BJ (cell line): ENCODE measurements at regions not wholly inside any gene's neighbourhood (a gene's known extent, or its start where the extent isn't known, plus 50 kb on each side); places are given as distances from the start of the nearest gene placed in this dataset.

Experiments used
- CTCF ChIA-PET: fragments of 350-600 bp; formaldehyde crosslinking; extraction: SDS; loops from one replicate; lab custom pipeline; 2021; ENCODE audit warnings: antibody characterized with exemption, inconsistent platforms; lab: Yijun Ruan, JAX
- POLR2A ChIA-PET: fragments of 300-600 bp; sonication (Branson Sonifier 250); formaldehyde crosslinking; extraction: SDS; loops from one replicate; lab custom pipeline; 2021; ENCODE audit warnings: antibody characterized with exemption; lab: Charles Lee
- DNase-seq: peaks from one replicate; pipeline ENCODE4 v3.0.0-alpha.2; 2011; ENCODE audit warnings: low read depth
- H3K27me3 ChIP-seq: 2 replicates; pipeline ENCODE4 v1.6.0; 2011; ENCODE audit warnings: low read length; ENCODE audit not compliant: control insufficient read depth, insufficient read depth
- H3K36me3 ChIP-seq: 2 replicates; pipeline ENCODE4 v1.5.1; 2011; ENCODE audit warnings: low read length; ENCODE audit not compliant: control insufficient read depth, insufficient read depth
- H3K4me3 ChIP-seq: 2 replicates; pipeline ENCODE4 v1.5.1; 2011; ENCODE audit warnings: low read depth, mild to moderate bottlenecking, control low read depth, low read length
- CTCF ChIP-seq: IDR thresholded peaks from 2 replicates; pipeline ENCODE4 v1.5.1; 2011; ENCODE audit warnings: low read depth, mild to moderate bottlenecking, control low read depth, inconsistent platforms, low read length, moderate library complexity; ENCODE audit not compliant: insufficient read depth

- DNase-seq: no peak
- H3K36me3 ChIP-seq: no peaks in the 10 kb centered on the region
- H3K4me3 ChIP-seq: no peak overlapping the region
- CTCF ChIA-PET: interaction anchor here (1.4 kb wide), 1 partner anchor 28 kb away, joined by 3 read pairs; no protein-coding TSS in a partner anchor
- peaks cover 5% of the 10 kb centered on the region; the same call in 1 of the 2 replicates for H3K27me3 ChIP-seq
- no peak for TF ChIP-seq CTCF
- POLR2A ChIA-PET: no interaction called here
These were observed 214.1 kb upstream of the TLE3 start for GRCh38 chr15:70311821-70312220.

GRCh38 chr15:70309716-70310115 is 212.0 kb upstream of the TLE3 start:
- Histone ChIP-seq H3K36me3 (no peaks in the 10 kb centered on the region), H3K27me3 (peaks cover 5% of the 10 kb centered on the region; the same call in 1 of the 2 replicates), H3K4me3 (no peak overlapping the region)
- ChIA-PET POLR2A (no interaction called here), CTCF (no interaction called here)
- DNase-seq: no peak
- TF ChIP-seq CTCF: no peak

- H3K36me3 ChIP-seq: no peaks in the 10 kb centered on the region
- no peak for TF ChIP-seq CTCF
- no peak overlapping the region for H3K4me3 ChIP-seq
- ChIA-PET POLR2A (no interaction called here), CTCF (interaction anchor here (0.7 to 2.0 kb wide), 2 partner anchors 8 to 13 kb away, joined by 3 to 4 read pairs; no protein-coding TSS in a partner anchor)
- H3K27me3 ChIP-seq: peaks cover 5% of the 10 kb centered on the region; the same call in 1 of the 2 replicates
- DNase-seq: no peak
These were observed 211.2 kb upstream of the TLE3 start for GRCh38 chr15:70308735-70309434.

- Histone ChIP-seq H3K27me3 (peaks cover 4% of the 10 kb centered on the region; the same call in 1 of the 2 replicates), H3K4me3 (no peak overlapping the region), H3K36me3 (no peaks in the 10 kb centered on the region)
- no peak for TF ChIP-seq CTCF
- ChIA-PET POLR2A (no interaction called here), CTCF (interaction anchor here (0.7 to 2.0 kb wide), 2 partner anchors 8 to 12 kb away, joined by 3 to 4 read pairs; no protein-coding TSS in a partner anchor)
- DNase-seq: no peak
These were observed 210.5 kb upstream of the TLE3 start for GRCh38 chr15:70308011-70308734.

- CTCF ChIA-PET: no interaction called here
- peaks cover 2% of the 10 kb centered on the region; the same call in 1 of the 2 replicates for H3K27me3 ChIP-seq
- TF ChIP-seq CTCF: no peak
- DNase-seq: no peak
- POLR2A ChIA-PET: no interaction called here
- no peaks in the 10 kb centered on the region for H3K36me3 ChIP-seq
- no peak overlapping the region for H3K4me3 ChIP-seq
These were observed 208.9 kb upstream of the TLE3 start for GRCh38 chr15:70306582-70306981.
